GM12891 (cell line): ENCODE measurements at regions not wholly inside any gene's neighbourhood (a gene's known extent, or its start where the extent isn't known, plus 50 kb on each side); places are given as distances from the start of the nearest gene placed in this dataset.

ENCODE experiments used
- DNase-seq: peaks from one replicate; pipeline ENCODE4 v3.0.0; 2011; ENCODE audit warnings: low spot score; ENCODE audit not compliant: insufficient read length
- FAIRE-seq: peaks from 2 replicates; lab custom pipeline; 2011; peaks lifted over from hg19 to GRCh38; lab: Jason Lieb, UNC
- PAX5 ChIP-seq: IDR thresholded peaks from 2 replicates; pipeline ENCODE4 v1.6.1; 2011; ENCODE audit warnings: low read length, moderate library complexity, mild to moderate bottlenecking; ENCODE audit not compliant: insufficient read depth, severe bottlenecking
- POLR2A ChIP-seq: IDR thresholded peaks from 2 replicates; pipeline ENCODE4 v1.6.1; 2011; ENCODE audit warnings: low read depth, low read length, control low read depth
- POLR2AphosphoS5 ChIP-seq: IDR thresholded peaks from 2 replicates; pipeline ENCODE4 v1.6.1; 2011; ENCODE audit warnings: low read depth, low read length, control low read depth
- POU2F2 ChIP-seq: IDR thresholded peaks from 2 replicates; pipeline ENCODE4 v1.6.1; 2011; ENCODE audit warnings: low read depth, mild to moderate bottlenecking, control low read depth, low read length, moderate library complexity
- SPI1 ChIP-seq: IDR thresholded peaks from 2 replicates; pipeline ENCODE4 v1.6.1; 2011; ENCODE audit warnings: low read depth, low read length, control low read depth
- TAF1 ChIP-seq: IDR thresholded peaks from 2 replicates; pipeline ENCODE4 v1.6.1; 2011; ENCODE audit warnings: low read depth, low read length, control low read depth

DNA sequence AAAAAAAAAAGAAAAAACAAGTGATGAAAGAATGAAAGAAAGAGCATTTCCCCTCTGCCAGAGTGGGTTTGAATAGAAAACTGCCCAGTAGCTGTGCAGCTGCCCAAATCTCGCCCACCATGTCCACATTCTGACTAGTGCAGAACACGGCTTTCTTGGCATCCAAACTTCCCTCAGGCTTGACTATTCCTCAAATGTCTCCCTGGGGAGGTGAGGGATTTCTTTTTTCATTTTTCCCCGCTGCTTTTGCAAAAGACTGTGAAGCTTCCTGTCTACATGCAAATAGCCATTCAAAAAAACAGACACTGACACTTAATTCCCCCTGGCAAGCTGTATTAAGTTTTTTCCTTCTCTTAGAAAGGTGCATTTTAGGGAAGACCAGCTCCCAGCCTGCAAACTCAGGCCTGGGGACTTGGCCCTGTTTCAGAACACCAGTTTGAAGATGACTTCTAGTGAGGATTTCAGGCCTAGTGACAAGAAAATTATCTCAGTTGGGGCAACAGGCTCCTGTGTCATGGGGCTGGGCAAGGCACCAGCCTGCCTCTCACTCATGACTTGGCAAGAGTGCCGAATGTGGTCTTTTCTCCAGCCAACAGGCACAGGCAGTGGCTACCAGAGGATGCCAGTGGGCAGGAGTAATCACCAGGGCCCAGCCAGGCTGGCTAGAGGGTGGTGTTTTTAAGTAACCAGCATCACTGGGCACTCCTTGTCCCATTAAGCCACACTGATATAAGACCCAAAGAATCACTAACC lies 178.1 kb upstream of the NFIA start:
- TF ChIP-seq POLR2AphosphoS5, result no peak
- no peak for TF ChIP-seq POU2F2
- TF ChIP-seq SPI1, result no peak
- no peak for TF ChIP-seq PAX5
- TF ChIP-seq TAF1, result no peak
- TF ChIP-seq POLR2A, result no peak
- DNase-seq (no peak), FAIRE-seq (no peak)

DNA sequence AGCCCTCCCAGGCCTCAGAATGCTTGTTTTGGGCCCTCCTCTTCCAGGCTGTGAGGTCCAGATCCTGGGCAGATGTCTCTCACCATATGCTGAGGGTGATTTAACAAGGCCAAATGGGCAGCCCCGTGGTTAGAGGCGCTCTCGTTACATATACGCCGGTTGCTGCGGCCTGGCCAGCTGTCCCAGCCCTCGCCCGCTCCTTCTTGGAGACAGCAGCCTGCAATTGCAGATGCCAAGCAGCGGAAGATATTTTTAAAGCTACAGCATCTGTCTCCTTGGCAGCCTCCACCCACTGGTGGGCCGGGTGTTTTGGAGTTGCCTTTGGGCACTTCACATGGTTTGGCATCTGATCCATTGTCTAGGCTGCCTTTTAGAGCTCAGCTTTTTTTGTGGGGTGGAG lies 178.8 kb upstream of the NFIA start:
- FAIRE-seq, result no peak
- no peak for DNase-seq
- TF ChIP-seq POU2F2, result no peak
- TF ChIP-seq SPI1, result no peak
- TF ChIP-seq POLR2A, result no peak
- no peak for TF ChIP-seq POLR2AphosphoS5
- TF ChIP-seq PAX5, result no peak
- no peak for TF ChIP-seq TAF1

DNA sequence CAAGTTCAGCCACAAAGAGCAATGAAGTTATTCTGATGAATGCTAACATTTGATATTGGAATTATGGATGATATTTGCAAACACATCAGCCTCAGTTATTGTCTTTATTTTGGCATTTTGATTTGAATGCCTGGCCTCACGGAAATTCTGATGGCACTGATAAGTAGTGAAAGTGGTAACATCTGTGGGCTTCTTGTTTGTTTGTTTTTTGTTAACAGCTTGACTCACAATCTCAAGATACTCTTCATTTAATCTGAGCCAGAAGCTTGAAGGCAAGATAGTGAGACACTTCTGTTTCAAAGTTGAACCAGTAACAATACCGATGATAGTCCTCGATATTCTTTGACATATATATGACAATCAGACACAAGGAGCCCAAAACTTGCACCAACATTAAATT lies 182.9 kb upstream of the NFIA start:
- no peak for TF ChIP-seq SPI1
- no peak for TF ChIP-seq POLR2A
- no peak for TF ChIP-seq PAX5
- no peak for TF ChIP-seq TAF1
- TF ChIP-seq POLR2AphosphoS5, result no peak
- TF ChIP-seq POU2F2, result no peak
- FAIRE-seq (no peak), DNase-seq (no peak)

DNA sequence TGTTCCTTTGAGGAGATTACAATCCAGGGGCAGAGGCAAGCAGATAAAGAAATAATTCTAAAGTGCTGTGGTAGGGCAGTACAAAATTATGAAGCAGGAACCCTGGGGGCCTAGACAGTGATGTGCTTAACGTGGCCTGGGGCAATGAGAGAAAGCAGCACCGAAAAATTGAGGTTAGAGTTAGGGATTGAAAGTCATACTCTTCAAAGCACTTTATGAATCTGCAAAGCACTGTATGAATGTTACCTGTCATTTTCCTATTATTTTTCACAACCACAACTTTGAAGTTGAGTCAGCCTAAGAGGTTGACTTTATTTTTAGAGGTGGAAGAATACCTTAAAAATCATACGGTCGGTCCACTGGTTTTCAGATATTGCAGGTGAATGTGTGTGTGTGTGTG lies 183.4 kb upstream of the NFIA start:
- no peak for TF ChIP-seq POU2F2
- TF ChIP-seq PAX5, result no peak
- no peak for TF ChIP-seq POLR2AphosphoS5
- no peak for TF ChIP-seq SPI1
- TF ChIP-seq POLR2A, result no peak
- TF ChIP-seq TAF1, result no peak
- DNase-seq (peak; percentile 3), FAIRE-seq (no peak)

DNA sequence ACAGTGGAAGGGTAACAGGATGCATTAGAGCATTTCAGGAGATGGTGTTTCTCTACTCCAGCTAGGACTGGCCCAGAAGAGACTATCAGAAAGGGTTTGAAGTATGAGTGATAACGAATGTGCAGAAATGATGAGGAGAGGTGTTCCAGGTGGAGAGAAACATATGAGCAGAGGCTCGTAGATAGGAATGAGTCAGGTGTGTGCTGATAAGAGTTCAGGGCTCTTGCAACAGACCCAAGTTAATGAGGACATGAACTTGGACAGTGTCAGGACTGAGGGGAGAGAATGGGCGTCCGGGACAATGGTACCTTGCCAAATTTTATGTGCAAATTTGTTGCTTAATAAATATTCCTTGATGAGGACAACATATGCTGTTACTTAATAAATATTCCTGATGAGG lies 183.9 kb upstream of the NFIA start:
- FAIRE-seq (no peak), DNase-seq (no peak)
- TF ChIP-seq SPI1 (no peak), POLR2A (no peak), POU2F2 (no peak), TAF1 (no peak), POLR2AphosphoS5 (no peak), PAX5 (no peak)

DNA sequence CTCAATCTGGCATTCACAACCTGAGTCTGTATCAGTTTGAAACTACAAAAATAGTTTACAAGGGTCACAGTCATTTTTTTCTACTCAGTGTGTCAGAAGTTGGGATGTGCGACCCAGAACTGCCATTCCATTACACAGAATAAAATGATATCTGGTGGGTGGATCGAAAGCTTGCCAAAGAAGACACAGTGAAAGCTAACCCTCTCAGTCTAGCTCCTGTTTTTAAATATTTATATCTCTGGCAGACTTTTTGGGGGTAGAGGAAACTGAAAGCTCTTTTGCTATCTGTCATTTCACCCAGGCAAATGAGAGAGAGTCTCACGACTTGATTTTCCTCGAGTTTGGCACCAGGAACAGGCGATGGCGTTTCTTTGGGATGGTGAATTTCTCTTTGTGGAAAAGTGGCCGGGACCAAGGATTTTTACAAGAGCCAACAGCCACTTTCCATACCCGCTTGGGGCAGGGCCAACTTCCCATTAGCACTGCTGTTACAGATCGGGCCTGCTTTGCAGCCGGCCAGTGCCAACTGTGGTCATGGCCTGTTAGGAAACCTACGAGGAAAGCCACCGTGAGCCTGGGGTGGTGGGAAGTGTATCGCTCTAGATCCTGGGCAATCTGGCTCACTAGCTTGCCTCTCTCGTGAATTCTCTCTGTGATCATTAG lies 185.5 kb upstream of the NFIA start:
- TF ChIP-seq POLR2A (no peak), PAX5 (no peak), SPI1 (no peak), TAF1 (no peak), POU2F2 (no peak)
- no peak for FAIRE-seq
- no peak for DNase-seq

DNA sequence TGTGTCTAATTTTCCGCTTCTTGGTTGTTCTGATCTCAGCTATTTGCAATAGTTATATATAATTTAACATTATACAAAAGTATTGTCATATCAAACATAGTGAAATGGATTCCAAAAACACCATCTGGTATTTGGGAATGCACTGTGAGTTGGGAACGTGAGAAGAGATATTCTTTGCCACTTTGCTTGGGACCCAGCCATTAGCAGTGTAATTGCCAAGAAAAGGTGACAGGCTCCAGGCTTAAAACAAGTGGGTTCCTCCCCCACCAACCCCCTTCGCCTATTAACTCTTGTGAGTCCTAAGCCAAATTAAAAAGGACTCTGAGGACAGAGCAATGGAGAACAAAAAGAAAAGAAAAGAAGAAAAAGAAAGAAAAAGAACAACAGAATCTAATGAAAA lies 186.7 kb upstream of the NFIA start:
- TF ChIP-seq POLR2A (no peak), POU2F2 (no peak), POLR2AphosphoS5 (no peak), TAF1 (no peak), SPI1 (no peak), PAX5 (no peak)
- no peak for FAIRE-seq
- no peak for DNase-seq

DNA sequence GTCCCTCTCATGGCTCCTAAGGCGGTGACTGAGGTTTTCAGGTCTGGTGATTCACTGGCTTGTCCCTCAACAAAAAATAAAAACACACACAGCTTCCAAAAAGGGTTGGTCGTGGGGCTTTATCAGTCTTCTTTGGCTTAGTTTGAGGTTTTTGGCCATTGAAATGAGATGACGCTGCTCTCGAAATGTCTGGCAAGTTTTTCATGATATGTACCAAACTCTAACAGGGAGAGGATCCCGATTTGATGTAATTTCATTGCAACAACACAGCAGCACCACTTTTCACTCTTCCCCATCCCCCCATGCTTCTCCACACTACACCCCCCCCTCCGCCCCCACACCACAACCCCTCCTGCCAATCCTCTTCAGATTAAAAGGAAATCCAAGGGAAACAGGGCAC lies 187.1 kb upstream of the NFIA start:
- no peak for TF ChIP-seq PAX5
- TF ChIP-seq POU2F2, result no peak
- no peak for TF ChIP-seq POLR2AphosphoS5
- TF ChIP-seq TAF1, result no peak
- no peak for TF ChIP-seq SPI1
- no peak for TF ChIP-seq POLR2A
- no peak for FAIRE-seq
- DNase-seq, result no peak

DNA sequence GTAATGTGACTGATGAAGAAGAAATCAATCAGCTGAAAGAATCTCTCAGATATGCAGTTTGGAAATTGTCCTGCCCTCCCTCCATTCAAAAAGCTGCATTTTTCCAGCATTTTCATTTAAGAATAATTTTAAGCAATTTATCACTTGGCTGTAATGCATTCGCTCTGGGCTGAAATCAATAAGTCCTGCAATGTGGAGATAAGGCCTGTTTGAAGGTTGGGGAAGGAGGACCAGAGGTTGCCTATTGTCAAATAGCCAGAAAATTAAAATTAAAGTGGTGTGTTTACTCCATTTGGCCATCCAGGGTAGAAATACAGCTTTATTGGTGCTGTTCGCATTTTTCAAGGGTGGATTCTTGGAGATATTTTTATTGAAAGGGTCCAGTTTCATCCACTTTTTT lies 187.6 kb upstream of the NFIA start:
- no peak for FAIRE-seq

More for the DNA sequence above, 187.6 kb upstream of the NFIA start:
- TF ChIP-seq POU2F2, result no peak
- TF ChIP-seq POLR2AphosphoS5, result no peak
- TF ChIP-seq TAF1, result no peak
- no peak for TF ChIP-seq POLR2A
- no peak for TF ChIP-seq PAX5
- no peak for TF ChIP-seq SPI1
- no peak for DNase-seq
